Ishikawa (cell line): ENCODE measurements at regions not wholly inside any gene's neighbourhood (a gene's known extent, or its start where the extent isn't known, plus 50 kb on each side); places are given as distances from the start of the nearest gene placed in this dataset.

Experiments
- CEBPB ChIP-seq: IDR thresholded peaks from 2 replicates; pipeline ENCODE4 v1.6.1; 2012
- CREB1 ChIP-seq: IDR thresholded peaks from 2 replicates; pipeline ENCODE4 v1.6.1; 2012; ENCODE audit warnings: low read depth
- EP300 ChIP-seq: IDR thresholded peaks from 2 replicates; pipeline ENCODE4 v1.6.1; 2012; ENCODE audit warnings: borderline replicate concordance
- FOXM1 ChIP-seq: IDR thresholded peaks from 2 replicates; pipeline ENCODE4 v1.6.1; 2012; ENCODE audit warnings: low read depth, borderline replicate concordance
- MAX ChIP-seq: IDR thresholded peaks from 2 replicates; pipeline ENCODE4 v1.6.1; 2012
- NFIC ChIP-seq: IDR thresholded peaks from 2 replicates; pipeline ENCODE4 v1.6.1; 2012
- RAD21 ChIP-seq: IDR thresholded peaks from 2 replicates; pipeline ENCODE4 v1.6.1; 2012; ENCODE audit warnings: low read depth
- REST ChIP-seq: IDR thresholded peaks from 2 replicates; pipeline ENCODE4 v1.6.1; 2012; ENCODE audit warnings: low read depth, mild to moderate bottlenecking
- TAF1 ChIP-seq: IDR thresholded peaks from 2 replicates; pipeline ENCODE4 v1.6.1; 2012; ENCODE audit warnings: low read depth, mild to moderate bottlenecking
- TEAD4 ChIP-seq: IDR thresholded peaks from 2 replicates; pipeline ENCODE4 v1.6.1; 2012
- USF1 ChIP-seq: IDR thresholded peaks from 2 replicates; pipeline ENCODE4 v1.6.1; 2012
- YY1 ChIP-seq: IDR thresholded peaks from 2 replicates; pipeline ENCODE4 v1.6.1; 2012; ENCODE audit warnings: low read depth
- ZBTB7A ChIP-seq: IDR thresholded peaks from 2 replicates; pipeline ENCODE4 v1.6.1; 2012; ENCODE audit warnings: low read depth

- TF ChIP-seq EP300, result no peak
- no peak for TF ChIP-seq RAD21
- TF ChIP-seq CREB1, result no peak
- no peak for TF ChIP-seq USF1
- no peak for TF ChIP-seq CEBPB
- no peak for TF ChIP-seq MAX
- no peak for TF ChIP-seq FOXM1
- TF ChIP-seq TAF1, result no peak
- TF ChIP-seq ZBTB7A, result no peak
- no peak for TF ChIP-seq YY1
- TF ChIP-seq REST, result no peak
- TF ChIP-seq TEAD4, result no peak
- TF ChIP-seq NFIC, result no peak
These were observed 1216.0 kb upstream of the ALCAM start for GRCh38 chr3:104150724-104151123.
